Ramos (cell line): ENCODE measurements at regions not wholly inside any gene's neighbourhood (a gene's known extent, or its start where the extent isn't known, plus 50 kb on each side); places are given as distances from the start of the nearest gene placed in this dataset.

Experiments used
- in situ Hi-C: fragments of 300-500 bp; cut with MboI; formaldehyde crosslinking; loops from one replicate; pipeline ENCODE4 v1.14.3; 2022; ENCODE audit warnings: low sequenced_read_pairs; ENCODE audit not compliant: unreplicated experiment

DNA sequence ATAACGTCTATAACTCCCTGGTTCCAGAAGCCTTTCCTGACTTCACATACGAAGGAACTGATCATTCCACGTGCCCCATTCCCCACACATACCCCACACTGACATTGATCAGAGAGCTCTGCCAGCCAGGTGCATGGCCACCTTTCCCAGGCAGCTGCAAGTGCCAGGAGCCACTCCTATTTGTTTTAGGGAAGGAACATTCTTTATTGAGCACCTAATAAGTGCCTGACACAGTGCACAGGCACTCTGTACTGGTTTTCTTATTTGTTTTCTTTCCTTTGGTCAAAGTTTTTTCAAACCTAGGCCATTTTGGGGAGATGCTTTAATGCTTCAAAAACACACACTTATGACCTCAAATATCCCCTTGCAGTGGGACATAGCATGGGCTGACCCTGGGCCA, 50.0 kb downstream of the PITPNM2 start:
- in situ Hi-C loops: no loop called here

- in situ Hi-C loops: no loop called here
Measured at GRCh38 chr12:123100450-123100849, 50.4 kb downstream of the PITPNM2 start.

- in situ Hi-C loops: no loop called here
Measured at GRCh38 chr12:123099560-123100192, 51.2 kb downstream of the PITPNM2 start.

DNA sequence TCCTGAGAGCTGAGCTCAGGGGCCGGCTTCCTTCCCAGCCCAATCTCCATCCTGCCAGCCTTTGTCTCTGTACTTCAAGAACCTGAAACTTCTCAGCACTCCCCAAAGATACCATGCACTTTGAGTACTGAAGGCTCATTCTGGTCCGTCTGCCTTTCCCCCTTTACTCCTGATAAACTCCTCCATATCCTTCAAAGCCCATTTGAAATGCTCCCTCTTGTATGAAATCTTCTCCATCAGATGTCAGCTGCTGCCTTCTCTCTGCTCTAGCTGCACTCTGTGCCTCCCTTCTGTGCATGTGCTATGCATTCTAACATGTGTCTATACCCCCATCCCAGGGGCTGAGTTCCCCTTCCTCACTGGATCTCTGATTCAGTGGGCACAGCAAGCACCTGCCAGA, 52.1 kb downstream of the PITPNM2 start:
- in situ Hi-C loops: no loop called here

DNA sequence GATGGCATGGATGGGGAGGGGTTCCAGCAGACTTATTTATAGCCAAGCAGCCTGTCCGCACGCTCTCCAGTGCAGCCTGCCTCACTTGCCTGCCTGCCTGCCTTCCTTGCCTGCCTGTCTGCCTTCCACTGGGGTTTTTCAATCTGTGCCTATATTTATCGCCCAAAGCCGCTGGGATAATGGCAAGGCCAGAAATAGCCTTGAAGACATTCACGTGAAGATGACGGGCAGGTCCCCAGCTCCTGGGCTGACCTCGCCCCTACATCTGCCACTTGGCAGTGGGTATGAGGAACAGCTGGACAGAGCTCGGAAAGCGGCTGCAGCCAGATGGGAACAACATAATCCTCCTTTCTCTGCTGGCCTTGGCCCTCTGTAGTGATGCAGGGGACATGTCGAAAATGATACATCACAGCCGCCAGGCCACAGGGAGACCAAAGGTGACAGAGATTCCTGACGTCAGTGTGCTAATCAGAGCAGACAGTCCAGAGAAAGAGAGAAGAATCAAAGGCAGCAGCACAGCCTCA, 53.3 kb downstream of the PITPNM2 start:
- in situ Hi-C loops: no loop called here

DNA sequence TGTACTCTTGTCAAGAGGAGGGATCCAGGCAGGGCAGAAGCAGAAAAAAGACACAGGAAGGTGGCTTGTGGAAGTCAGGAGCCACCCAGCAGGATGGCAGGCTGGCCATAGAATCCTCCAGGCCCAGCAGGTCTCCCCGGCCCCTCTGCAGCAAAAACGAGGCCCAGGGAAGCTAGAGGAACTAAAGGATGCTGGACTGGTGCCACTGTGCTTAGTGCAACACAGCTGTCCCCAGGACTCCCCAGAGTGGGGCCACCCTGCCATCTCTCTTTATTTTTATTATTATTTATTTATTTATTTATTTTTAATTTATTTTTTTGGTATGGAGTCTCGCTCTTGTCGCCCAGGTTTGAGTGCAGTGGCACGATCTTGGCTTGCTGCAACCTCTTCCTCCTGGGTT, 54.1 kb downstream of the PITPNM2 start:
- in situ Hi-C loops: no loop called here

DNA sequence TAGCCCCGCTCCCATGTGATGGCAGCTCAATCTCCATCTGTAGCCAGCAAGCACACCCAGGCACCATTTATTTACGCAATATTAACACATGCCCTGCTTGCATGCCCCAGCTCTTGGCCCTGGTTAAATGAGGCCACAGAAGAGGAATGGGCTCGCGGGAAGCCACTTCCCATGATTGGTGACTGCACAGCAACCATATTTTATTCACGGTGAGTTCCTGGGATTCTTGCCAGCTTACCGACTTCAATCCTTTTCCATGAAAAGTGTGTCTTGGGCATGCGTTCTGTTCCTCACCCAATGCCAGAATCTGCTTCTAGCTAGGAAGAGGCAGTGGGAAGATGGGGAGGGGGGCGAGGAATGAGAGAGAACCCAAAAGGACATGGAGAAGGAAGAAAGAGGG, 54.7 kb downstream of the PITPNM2 start:
- in situ Hi-C loops: no loop called here

- in situ Hi-C loops: no loop called here
Measured at GRCh38 chr12:123095078-123095881, 55.6 kb downstream of the PITPNM2 start.

DNA sequence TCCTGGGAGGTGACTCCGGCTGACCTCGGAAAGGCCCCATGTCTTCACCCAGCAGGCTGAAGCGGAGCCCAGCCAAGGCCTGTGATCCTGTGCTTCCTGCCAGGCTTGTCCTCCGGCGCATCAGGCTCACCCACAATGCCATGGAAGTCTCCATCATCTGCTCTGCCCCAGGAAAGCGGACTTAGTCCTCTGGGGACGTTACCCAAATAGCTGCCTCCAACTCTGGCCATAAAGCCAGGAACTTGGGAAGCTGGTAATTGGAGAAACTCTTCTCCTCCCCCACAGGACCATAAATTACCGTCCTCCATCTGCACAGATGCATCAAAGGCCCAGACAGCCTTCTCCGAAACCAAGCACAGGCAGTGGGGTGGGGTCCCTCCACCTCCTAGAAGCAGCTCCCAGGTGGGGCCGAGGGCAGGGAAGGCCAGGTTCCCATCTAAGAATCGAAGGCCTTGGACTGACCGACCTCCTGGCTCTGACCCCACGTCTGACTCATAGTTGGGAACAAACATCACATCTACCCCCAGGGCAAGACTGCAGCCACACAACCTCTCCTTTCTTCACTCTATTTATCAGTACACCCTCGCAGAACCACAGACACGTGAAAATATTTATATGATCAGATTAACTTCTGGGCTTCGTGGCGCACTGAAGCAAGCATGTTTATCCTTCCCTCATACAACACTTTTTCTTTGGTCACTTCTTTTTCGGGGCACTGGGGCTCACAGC, 56.4 kb downstream of the PITPNM2 start:
- in situ Hi-C loops: no loop called here

DNA sequence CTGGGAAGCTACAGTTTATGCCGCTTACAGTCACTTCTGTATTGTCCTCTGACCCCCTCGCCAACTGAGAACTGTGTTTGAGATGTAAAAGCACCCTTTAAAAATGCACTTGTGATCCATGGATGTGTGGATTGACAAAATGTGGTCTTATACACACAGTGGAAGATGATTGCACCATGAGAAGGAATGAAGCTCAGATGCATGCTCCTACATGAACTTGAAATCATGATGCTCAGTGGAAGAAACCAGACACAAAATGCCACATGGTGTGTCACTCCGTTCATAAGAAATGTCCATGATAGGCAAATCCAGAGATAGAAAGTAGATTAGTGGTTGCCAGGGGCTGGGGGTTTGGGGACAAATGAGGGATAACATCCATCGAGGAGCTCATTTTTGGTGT, 58.0 kb downstream of the PITPNM2 start:
- in situ Hi-C loops: no loop called here

GRCh38 chr12:123091230-123092150, 59.4 kb downstream of the PITPNM2 start:
- in situ Hi-C loops: no loop called here

DNA sequence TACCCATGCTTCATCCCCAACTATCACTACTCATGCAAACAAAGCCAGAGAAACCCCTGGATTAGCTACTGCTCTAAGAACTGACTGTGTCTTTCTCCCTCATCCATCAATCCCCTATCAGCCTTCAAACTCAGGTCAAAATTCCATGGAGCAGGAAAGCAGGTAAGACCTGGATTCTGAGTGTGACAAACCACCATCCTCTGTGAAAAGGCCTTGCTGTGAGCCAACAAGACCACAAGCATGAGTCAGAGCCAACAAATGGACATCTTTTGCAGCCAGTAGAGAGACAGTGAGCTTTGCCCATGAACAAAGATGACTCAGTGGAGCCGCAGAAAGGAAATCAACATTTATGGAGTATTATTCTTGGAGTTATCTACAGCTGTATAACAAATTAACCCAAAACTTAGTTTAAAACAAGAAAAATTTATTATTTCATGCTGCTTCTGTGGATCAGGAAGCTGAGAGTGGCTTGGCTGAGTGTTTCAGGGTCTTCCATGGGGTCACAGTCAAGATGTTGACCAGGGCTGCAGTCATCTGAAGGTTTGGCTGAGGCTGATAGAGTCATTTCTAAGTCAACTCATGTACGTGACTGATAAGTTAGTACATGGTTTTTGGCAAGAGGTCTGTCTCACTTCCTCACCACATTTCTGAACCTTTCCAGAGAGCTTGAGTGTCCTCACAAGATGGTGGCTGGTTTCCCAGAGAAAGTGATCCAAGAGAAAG, 61.1 kb downstream of the PITPNM2 start:
- in situ Hi-C loops: no loop called here

- in situ Hi-C loops: no loop called here
Measured at GRCh38 chr12:123089140-123089539, 61.8 kb downstream of the PITPNM2 start.

GRCh38 chr12:123085730-123086487, 65.0 kb downstream of the PITPNM2 start:
- in situ Hi-C loops: no loop called here

DNA sequence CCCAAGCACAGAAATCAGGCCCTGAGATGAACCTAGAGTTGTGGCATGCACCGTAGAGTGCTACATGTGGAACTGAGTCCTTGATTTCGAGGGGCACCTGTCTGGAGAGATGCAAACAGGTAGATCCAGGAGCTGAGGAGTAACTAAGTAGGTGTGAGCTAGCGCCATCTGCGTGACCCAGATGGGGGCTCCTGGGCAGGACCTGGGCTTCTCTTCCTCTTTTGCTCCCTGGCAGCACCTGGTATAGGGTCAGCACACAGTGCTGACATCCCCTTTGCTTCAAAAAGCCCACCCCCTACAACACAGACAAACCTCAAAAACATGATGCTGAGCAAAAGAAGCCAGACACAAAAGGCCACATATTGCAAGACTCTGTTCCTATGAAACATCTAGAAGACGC, 65.8 kb downstream of the PITPNM2 start:
- in situ Hi-C loops: no loop called here

DNA sequence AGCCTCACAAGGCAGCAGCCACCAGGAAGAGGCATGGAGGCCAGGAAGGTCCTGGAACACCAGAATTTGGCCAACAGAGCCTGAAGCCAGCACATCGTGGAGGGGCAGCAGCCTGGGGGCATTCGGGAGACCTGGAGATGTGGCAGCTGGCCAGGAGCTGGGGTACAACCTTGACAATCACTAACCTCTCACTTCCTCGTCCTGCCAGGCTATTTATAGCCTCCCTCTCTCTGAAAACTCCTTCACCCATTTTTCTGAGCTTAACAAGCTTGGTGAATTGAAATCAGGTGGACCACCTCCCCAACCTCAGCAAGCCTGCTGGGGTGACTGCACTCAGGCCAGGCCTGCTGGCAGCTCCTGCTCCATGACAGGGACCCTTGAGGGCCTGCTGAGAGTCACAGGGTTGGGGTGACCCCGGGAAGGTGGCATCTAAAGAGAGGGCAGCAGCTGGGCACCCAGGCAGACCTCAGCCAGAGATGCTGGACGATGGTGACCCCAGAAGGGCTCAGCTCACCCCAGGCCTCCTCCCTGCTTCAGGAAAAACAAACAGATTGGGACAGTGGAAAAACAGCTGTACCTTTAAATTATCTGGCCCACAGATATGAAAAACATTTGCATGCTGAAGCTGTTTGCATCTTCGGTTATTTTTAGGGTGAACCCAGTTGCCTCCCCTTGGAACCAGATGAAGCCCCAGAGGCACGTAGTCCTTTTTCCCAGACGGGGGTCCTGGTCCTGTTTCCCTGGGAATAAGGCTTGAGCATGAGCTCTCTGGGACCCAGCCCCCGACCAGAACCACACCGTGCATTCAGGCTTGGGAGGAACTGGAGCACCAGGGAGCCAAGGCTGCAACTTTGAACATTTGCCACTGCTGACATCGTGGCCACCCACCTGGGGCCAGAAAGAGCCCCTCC, 67.0 kb downstream of the PITPNM2 start:
- in situ Hi-C loops: no loop called here

DNA sequence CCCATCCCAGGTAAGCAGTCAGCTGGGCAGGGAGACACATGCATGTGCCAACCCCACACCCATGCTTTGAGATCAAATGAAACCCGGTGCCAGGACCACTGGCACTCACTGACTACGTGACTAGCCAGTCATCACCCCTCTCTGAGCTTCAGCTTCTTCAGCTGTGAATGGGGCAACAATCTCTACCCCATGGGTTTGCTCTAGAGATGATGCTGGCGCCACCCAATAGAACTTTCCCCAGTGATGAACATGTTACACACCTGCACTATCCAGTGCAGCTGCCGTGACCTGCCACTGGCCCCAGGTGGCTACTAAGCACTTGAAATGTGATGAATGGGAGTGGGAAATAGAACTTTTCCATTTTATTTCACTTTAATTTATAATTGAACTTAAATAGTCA, 70.3 kb downstream of the PITPNM2 start:
- in situ Hi-C loops: no loop called here
